ENCODE measurements at regions not wholly inside any gene's neighbourhood (a gene's known extent, or its start where the extent isn't known, plus 50 kb on each side); places are given as distances from the start of the nearest gene placed in this dataset.

DNA sequence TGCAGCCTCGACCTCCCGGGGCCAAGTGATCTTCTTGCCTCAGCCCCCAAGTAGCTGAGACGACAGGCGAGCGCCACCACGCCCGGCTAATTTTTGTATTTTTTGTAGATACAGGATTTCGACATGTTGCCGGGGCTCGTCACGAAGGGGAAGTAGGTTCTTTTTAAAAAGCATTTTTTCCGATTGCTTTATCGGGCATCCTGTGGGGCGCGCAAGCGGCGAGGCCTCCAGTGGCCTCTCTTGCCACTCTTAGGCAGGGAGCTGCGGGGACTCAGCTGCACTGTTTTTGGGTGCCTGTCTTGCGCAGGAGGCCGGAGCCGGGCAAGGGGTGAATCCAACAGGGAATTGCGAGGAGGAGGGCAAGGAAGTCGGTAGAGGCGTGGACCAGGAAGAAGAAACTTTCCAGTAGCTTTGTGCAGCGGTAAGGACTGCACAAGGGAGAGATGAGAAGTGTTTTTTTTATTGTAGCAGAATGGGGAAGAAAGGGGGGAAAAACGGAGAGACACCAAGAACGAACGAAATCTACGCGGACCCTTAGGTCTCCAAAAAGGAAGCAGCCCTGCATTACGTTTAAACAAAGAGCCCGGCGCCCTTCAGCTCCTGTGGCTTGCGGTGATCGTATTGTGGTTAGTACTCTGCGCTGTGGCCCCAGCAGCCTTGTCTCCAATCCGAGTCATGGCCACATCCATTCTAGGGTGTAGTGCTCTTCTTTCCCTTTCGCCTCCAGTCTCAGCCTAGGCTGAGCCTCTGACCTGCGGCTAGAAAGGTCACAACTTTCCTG is 164.8 kb downstream of the PPIAL4G start:
- peaks cover 14% of the 10 kb centered on the region for H3K9me3 Mint-ChIP-seq
- no peak overlapping the region for H3K4me3 Mint-ChIP-seq
- H3K36me3 Mint-ChIP-seq (ENCODE audit: low read depth), result peaks cover 2% of the 10 kb centered on the region
- no peak overlapping the region for H3K27ac Mint-ChIP-seq (ENCODE audit: unreplicated experiment)
- TF ChIP-seq, protein P1, sequence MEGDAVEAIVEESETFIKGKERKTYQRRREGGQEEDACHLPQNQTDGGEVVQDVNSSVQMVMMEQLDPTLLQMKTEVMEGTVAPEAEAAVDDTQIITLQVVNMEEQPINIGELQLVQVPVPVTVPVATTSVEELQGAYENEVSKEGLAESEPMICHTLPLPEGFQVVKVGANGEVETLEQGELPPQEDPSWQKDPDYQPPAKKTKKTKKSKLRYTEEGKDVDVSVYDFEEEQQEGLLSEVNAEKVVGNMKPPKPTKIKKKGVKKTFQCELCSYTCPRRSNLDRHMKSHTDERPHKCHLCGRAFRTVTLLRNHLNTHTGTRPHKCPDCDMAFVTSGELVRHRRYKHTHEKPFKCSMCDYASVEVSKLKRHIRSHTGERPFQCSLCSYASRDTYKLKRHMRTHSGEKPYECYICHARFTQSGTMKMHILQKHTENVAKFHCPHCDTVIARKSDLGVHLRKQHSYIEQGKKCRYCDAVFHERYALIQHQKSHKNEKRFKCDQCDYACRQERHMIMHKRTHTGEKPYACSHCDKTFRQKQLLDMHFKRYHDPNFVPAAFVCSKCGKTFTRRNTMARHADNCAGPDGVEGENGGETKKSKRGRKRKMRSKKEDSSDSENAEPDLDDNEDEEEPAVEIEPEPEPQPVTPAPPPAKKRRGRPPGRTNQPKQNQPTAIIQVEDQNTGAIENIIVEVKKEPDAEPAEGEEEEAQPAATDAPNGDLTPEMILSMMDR (conservative IDR thresholded peaks at IDR 0.05), result no peak
- no peak for DNase-seq (ENCODE audit: low read depth, low spot score)
- H3K27me3 Mint-ChIP-seq (ENCODE audit: low read depth), result peaks cover 32% of the 10 kb centered on the region
- H3K4me1 Mint-ChIP-seq, result no peaks in the 10 kb centered on the region

DNA sequence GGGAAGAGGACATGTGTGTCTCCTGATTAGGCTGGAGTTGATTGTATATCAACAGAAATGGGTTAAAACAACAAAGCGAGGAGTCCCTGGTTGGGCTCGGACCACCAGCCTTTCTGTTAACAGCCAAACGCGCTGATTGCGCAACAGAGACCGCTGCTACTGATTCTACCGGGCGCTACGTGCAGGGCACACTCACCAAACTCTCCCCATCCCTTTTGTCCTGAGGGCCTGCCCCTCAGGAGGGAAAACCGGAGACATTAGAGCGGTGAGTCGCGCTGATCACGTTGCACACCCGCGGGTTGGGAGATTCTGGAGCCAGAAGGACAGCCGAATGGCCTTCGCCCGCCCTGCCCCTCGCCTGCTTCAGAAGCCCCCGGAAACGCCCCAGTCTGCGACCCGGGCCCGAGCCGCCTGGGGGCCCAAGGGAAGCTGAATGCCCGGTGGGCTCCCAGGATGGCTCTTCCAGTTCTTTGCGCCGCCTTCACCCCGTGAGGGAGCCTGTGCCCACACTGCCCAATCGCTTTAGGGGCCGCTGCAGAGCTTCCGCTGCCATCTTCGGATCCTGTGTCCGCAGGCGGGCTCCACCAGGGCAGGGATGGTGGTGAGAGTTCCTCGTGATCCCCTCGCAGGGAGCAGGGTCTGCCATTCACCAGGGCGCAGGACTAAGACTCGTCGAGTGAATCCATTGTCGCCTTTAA is 165.4 kb upstream of the NBPF11 start:
- H3K4me3 Mint-ChIP-seq, result no peak overlapping the region
- peaks cover 2% of the 10 kb centered on the region for H3K36me3 Mint-ChIP-seq (ENCODE audit: low read depth)
- H3K27ac Mint-ChIP-seq (ENCODE audit: unreplicated experiment), result no peak overlapping the region
- peaks cover 15% of the 10 kb centered on the region for H3K9me3 Mint-ChIP-seq
- no peaks in the 10 kb centered on the region for H3K4me1 Mint-ChIP-seq
- DNase-seq (ENCODE audit: low read depth, low spot score), result no peak
- TF ChIP-seq, protein P1 (conservative IDR thresholded peaks at IDR 0.05), result no peak
- peaks cover 36% of the 10 kb centered on the region for H3K27me3 Mint-ChIP-seq (ENCODE audit: low read depth)

DNA sequence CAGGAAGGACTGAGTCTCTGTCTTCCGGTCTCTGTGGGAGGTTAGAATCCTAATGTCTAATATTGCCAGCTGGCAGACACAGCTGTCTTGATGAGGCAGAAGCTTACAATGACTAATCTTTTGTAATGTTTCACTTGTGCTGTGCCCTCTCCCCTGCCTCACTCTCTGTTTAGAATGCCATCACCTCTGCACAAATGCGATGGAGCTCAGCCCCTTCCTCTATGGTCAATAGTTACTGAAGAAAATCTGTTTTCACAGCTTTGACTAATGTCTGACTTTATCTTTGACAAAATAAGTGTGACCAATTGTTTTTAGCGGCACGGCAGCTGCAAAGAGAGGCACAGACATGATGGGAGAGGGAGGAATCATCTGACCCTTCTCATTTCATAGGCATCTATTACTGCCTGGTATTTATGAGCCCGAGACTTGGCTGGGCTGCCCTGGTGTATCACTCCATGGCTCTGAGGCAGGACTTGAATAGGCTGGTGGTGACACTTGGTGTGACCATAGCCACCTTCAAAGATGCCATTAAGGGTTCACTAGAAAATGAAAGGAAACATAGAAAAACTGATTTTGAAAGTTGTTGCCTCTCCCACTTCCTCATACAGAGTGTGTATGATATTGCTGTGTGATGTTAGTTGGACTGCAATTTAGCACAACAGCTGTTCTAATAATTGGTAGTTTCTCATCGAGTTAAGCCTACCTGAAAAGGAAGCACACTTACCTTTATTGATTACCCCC is 163.2 kb upstream of the NBPF11 start:
- TF ChIP-seq, protein P1 (conservative IDR thresholded peaks at IDR 0.05), result no peak
- no peak for DNase-seq (ENCODE audit: low read depth, low spot score)
- H3K4me3 Mint-ChIP-seq, result no peak overlapping the region
- no peaks in the 10 kb centered on the region for H3K4me1 Mint-ChIP-seq
- no peak overlapping the region for H3K27ac Mint-ChIP-seq (ENCODE audit: unreplicated experiment)
- H3K9me3 Mint-ChIP-seq, result peaks cover 24% of the 10 kb centered on the region
- peaks cover 58% of the 10 kb centered on the region for H3K27me3 Mint-ChIP-seq (ENCODE audit: low read depth)
- peaks cover 8% of the 10 kb centered on the region for H3K36me3 Mint-ChIP-seq (ENCODE audit: low read depth)

DNA sequence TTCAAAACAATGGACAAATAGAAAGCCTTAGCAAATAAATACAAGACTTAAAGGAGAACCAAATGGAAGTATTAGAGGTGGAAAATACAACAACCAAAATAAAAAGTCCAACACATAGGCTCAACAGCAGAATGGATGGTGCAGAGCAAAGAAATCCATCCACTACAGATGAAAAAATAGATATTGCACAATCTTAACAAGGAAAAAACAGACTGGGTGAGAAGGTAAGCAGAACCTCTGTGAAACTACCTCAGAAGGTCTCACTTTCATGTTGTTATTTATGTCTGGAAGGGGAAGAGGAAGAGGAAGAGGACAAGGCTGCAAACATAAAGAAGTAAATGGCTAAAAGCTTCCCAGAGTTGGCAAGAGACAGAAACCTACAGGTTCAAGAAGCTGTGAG is 158.7 kb upstream of the NBPF11 start:
- H3K9me3 Mint-ChIP-seq, result peaks cover 15% of the 10 kb centered on the region
- H3K27me3 Mint-ChIP-seq (ENCODE audit: low read depth), result peaks cover 75% of the 10 kb centered on the region
- H3K27ac Mint-ChIP-seq (ENCODE audit: unreplicated experiment), result no peak overlapping the region
- peaks cover 8% of the 10 kb centered on the region for H3K36me3 Mint-ChIP-seq (ENCODE audit: low read depth)
- no peaks in the 10 kb centered on the region for H3K4me1 Mint-ChIP-seq
- TF ChIP-seq, protein P1 (conservative IDR thresholded peaks at IDR 0.05), result no peak
- no peak overlapping the region for H3K4me3 Mint-ChIP-seq
- no peak for DNase-seq (ENCODE audit: low read depth, low spot score)

DNA sequence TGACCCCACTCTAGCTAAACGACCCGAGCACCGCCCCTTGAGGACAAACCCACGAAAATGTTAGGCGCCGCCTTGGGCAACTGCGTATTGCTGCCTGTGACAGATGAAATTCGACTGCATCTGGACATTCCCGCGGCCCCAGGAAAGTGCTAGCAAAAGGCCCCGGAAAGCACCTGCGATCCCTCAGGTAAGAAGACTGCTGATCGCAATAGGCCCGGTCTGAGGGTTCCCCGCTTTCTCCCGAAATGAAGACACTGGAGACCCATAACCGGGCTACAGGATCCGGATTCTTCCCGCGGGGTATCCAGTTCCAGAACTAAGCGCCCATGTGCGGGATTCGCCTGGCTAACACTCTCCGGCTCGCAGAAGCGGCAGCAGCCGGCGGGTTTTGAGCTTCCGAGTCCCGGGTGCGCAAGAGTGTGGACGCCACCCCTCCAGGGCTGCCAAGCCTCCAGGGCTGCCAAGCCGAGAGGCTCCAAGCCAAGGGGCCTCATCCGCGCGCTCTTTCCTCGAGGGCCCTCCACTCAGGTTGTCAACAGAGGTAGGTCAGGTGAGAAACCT is 157.9 kb upstream of the NBPF11 start:
- Mint-ChIP-seq H3K9me3 (peaks cover 15% of the 10 kb centered on the region), H3K4me1 (peaks cover 3% of the 10 kb centered on the region), H3K36me3 (ENCODE audit: low read depth) (peaks cover 7% of the 10 kb centered on the region), H3K27me3 (ENCODE audit: low read depth) (peaks cover 75% of the 10 kb centered on the region), H3K27ac (ENCODE audit: unreplicated experiment) (no peak overlapping the region), H3K4me3 (no peak overlapping the region)
- no peak for DNase-seq (ENCODE audit: low read depth, low spot score)
- TF ChIP-seq, protein P1 (conservative IDR thresholded peaks at IDR 0.05), result no peak

Measured in neural crest cell (in vitro differentiated cells).